C4-2B (cell line): ENCODE measurements at regions not wholly inside any gene's neighbourhood (a gene's known extent, or its start where the extent isn't known, plus 50 kb on each side); places are given as distances from the start of the nearest gene placed in this dataset.

Experiments used
- H3K27ac ChIP-seq: fragments of 450-650 bp; 2 replicates; pipeline ENCODE4 v1.5.1; 2017
- ZFX ChIP-seq: fragments of 450-650 bp; IDR thresholded peaks from 2 replicates; pipeline ENCODE4 v1.6.1; 2017
- TF ChIP-seq, protein P1 (sequence below): fragments of 450-650 bp; conservative IDR thresholded peaks from 2 replicates; pipeline ENCODE4 v1.5.1; 2017; ENCODE audit warnings: mild to moderate bottlenecking

DNA sequence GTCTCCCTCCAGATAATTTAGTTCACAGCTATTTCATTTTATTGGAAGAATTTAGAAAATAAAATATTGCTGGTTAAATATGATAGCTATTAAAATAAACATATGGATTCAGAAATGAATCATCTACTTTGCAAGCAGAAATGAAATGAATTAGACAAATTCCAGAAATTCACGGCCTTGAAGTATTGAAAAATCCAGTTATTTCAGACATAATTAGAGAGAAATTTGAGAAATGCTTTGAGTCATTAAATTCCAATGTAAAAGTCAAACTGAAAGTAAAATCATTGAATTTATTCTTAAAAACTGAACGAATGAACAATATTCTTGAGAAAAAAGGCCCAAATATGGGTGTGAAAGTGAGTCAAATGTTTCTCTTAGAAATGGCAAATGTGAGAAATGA is 632.6 kb upstream of the EDIL3 start:
- H3K27ac ChIP-seq: no peak overlapping the region
- TF ChIP-seq ZFX: no peak
- TF ChIP-seq, protein P1, sequence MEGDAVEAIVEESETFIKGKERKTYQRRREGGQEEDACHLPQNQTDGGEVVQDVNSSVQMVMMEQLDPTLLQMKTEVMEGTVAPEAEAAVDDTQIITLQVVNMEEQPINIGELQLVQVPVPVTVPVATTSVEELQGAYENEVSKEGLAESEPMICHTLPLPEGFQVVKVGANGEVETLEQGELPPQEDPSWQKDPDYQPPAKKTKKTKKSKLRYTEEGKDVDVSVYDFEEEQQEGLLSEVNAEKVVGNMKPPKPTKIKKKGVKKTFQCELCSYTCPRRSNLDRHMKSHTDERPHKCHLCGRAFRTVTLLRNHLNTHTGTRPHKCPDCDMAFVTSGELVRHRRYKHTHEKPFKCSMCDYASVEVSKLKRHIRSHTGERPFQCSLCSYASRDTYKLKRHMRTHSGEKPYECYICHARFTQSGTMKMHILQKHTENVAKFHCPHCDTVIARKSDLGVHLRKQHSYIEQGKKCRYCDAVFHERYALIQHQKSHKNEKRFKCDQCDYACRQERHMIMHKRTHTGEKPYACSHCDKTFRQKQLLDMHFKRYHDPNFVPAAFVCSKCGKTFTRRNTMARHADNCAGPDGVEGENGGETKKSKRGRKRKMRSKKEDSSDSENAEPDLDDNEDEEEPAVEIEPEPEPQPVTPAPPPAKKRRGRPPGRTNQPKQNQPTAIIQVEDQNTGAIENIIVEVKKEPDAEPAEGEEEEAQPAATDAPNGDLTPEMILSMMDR: no peak

DNA sequence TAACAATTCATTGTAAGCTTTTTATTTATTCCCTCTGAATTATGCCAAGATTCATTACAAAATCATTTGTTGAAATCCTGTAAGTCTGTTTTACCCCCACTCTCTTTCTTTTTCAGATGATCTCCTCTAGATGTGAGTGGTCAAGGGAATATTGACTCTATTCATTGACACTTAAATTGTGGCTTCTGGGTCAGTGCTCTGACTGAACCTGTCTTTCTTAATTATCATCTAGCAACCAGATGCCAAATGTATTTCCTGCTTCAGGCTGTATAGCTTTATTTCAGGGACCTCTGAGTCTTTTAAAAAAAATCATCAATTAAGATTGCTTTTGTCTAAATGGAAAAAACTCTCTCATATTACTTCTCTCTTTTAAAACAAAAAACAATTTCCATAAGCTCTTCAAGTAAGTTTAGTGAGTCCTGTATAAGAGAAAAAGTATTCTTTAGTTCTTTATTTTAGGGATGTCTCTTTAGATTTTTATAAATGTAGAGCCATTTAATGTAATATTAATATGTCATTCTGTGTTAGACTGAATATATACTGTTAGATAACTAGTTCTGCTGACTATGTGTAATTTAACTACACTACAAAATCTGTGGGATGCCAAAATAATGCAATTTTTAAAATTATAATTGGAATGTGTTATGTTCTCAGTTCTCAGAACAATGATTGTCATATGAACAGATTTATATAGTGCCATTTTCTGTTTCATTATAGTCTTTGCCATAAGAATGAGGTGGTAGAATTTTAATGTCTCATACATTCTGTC is 645.8 kb upstream of the EDIL3 start:
- no peak overlapping the region for H3K27ac ChIP-seq
- TF ChIP-seq, protein P1: no peak
- no peak for TF ChIP-seq ZFX

DNA sequence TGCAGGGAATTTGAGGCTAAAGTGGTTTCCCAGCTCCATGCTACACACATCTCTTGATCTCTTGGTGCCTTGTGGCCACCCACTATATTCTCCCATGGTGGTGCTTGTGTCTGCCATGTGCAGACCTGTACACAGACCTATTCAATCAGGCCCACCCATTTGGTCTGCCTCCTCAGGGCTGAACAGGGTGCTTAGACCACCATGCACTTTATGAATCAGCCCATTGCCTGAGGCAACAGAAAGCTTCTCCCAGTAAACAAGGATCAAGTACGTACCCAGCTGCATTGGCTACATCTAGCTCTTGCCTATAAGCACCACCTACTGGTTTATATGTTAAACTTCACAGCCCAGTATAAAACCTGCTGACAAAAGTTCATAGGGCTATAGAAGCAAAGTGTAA is 664.3 kb upstream of the EDIL3 start:
- no peak overlapping the region for H3K27ac ChIP-seq
- no peak for TF ChIP-seq ZFX
- TF ChIP-seq, protein P1: peak; percentile 48

DNA sequence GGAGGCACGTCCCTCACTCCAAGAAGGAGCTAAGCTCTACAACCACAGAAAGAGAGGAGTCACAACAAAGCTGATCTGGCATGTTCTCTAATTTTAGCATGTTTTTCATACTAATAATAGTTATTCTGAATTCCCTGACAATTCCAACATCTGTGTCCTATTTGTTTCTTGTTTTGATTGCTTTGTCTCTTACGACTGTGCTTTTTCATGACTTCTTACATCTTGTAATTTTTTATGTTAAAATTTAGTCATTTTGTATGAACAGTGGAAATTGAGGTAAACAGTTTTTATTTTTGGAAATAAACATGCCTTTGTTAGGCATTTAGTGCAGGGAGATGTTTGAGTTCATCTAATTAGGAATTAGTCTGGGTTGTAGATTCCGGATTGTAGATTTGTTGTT is 668.1 kb upstream of the EDIL3 start:
- no peak overlapping the region for H3K27ac ChIP-seq
- TF ChIP-seq, protein P1: no peak
- TF ChIP-seq ZFX: no peak

DNA sequence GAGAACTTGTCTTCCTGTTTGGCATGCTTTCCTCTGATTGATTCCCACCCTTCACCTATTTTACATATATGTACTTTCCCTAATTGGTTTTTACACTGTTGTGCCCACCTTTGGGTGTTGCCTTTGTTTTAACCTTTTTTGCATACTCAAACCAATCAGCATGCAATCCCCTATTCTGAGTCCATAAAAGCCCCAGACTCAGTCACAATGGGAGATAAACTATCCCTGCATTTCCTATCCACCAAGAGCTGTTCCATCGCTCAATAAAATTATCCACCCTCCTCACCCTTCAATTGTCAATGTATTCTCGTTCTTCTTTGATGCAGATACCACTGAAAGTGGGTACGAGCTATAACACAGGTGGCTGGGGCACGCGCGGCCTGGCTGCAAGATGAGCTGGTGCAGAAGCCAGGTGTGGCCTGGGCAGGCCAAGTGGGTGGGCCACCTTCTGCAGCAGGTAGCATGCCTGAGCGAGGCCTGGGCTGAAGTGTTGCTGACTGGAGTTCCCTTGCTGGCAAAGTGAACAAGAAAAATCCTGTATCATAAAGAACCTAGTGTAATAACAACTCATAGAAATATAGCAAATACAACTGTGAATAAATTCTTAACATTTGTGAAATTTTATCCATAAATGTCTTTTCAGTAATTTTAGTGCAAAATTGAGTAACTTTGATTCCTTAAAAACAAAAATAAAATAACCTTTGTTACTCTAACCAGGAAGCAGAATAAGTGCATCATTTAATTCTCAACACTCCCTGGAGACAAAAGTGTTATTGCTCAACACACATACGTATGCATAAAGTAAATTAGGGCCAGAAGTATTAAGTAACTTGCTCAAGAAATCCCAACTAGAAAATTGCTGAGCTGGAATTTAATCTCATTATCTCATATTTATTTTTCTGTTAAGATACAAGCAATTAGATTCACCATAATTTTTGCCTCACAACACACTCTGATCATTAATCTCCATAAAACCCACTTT is 685.3 kb upstream of the EDIL3 start:
- TF ChIP-seq, protein P1: no peak
- no peak for TF ChIP-seq ZFX
- no peak overlapping the region for H3K27ac ChIP-seq

DNA sequence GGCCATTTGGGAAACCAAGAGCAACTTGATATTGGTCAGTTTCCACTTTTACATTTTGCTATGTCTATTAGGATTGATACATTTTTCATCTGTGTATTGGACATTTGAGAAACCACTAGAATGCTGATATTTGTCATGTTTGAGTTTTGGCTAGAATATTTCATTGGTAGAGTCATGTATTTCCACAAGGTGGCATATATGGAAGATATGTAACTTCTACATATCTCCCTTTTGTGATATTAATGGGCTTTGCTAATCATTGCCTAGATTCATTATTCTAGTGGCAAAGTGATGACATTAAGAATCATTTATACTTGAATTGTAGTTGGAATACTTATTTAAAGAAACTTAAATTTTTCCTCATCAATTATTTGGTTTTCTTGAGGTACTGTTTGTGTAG is 692.9 kb upstream of the EDIL3 start:
- no peak overlapping the region for H3K27ac ChIP-seq
- no peak for TF ChIP-seq ZFX
- TF ChIP-seq, protein P1: peak; percentile 23

DNA sequence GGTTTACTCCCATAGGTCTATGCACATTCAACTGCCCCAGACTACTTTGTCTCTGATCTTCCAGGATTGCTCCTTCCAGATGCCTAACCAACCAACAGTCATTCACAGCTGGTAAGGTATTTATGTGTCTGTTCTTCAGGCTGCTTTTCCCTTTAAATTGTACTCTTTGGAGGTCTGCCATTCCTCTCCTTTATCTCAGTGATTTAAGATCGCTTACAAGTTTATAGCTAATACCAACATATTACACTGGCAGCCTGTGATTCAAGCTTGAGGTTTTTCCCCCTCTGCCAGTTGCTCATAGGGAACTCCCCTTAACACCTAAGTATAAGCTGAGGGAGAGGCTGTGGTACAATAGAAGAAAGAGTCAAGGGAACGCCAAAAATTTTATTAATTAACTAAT is 711.7 kb upstream of the EDIL3 start:
- TF ChIP-seq ZFX: no peak
- H3K27ac ChIP-seq: no peak overlapping the region
